Activated CD4-positive, alpha-beta T cell treated with anti-CD3 and anti-CD28 coated beads, Interleukin-2, amount 50 U/mL, for 48 hours (primary cell): ENCODE measurements at regions not wholly inside any gene's neighbourhood (a gene's known extent, or its start where the extent isn't known, plus 50 kb on each side); places are given as distances from the start of the nearest gene placed in this dataset.
A peak's percentile ranks its signal among the peaks of the same experiment; 100 is the strongest.
"Not testable (repeated sequence)": the region's sequence is repeated elsewhere in the genome, so short reads cannot be mapped to it uniquely, and the experiment has no call there.

Source experiments
- DNase-seq, 2 experiments: peaks; one replicate each; pipeline ENCODE4 v3.0.0-alpha.2; 2020

- no peak for DNase-seq
These were observed 66.0 kb downstream of the KBTBD8 start for GRCh38 chr3:67064105-67064504.

- DNase-seq, result no peak
These were observed 69.1 kb downstream of the KBTBD8 start for GRCh38 chr3:67067251-67067650.

GRCh38 chr3:67072640-67073039 lies 74.5 kb downstream of the KBTBD8 start:
- DNase-seq, result not testable (repeated sequence)

- DNase-seq, result no peak
These were observed 75.7 kb downstream of the KBTBD8 start for GRCh38 chr3:67073812-67074211.

GRCh38 chr3:67075295-67075694 lies 77.2 kb downstream of the KBTBD8 start:
- no peak for DNase-seq

GRCh38 chr3:67076607-67077006 lies 78.5 kb downstream of the KBTBD8 start:
- no peak for DNase-seq

- no peak for DNase-seq
These were observed 79.5 kb downstream of the KBTBD8 start for GRCh38 chr3:67077656-67078055.

- DNase-seq, result no peak
These were observed 84.5 kb downstream of the KBTBD8 start for GRCh38 chr3:67082533-67083024.

- peak; percentile 28 to 44 for DNase-seq
These were observed 85.2 kb downstream of the KBTBD8 start for GRCh38 chr3:67083277-67083676.

GRCh38 chr3:67087788-67088187 lies 89.7 kb downstream of the KBTBD8 start:
- no peak for DNase-seq

GRCh38 chr3:67090474-67090873 lies 92.4 kb downstream of the KBTBD8 start:
- DNase-seq, result no peak

- DNase-seq, result no peak
These were observed 95.2 kb downstream of the KBTBD8 start for GRCh38 chr3:67093305-67093704.

GRCh38 chr3:67094167-67094566 lies 96.1 kb downstream of the KBTBD8 start:
- DNase-seq, result no peak

GRCh38 chr3:67094774-67095173 lies 96.7 kb downstream of the KBTBD8 start:
- DNase-seq, result no peak

- no peak for DNase-seq
These were observed 106.3 kb downstream of the KBTBD8 start for GRCh38 chr3:67104388-67104787.

- no peak for DNase-seq
These were observed 108.8 kb downstream of the KBTBD8 start for GRCh38 chr3:67106874-67107273.

GRCh38 chr3:67109651-67110204 lies 111.6 kb downstream of the KBTBD8 start:
- DNase-seq, result no peak

- peak; percentile 85 to 90 for DNase-seq
These were observed 115.8 kb downstream of the KBTBD8 start for GRCh38 chr3:67113802-67114407.

GRCh38 chr3:67118122-67118521 lies 120.0 kb downstream of the KBTBD8 start:
- DNase-seq, result no peak

- no peak for DNase-seq
These were observed 120.5 kb downstream of the KBTBD8 start for GRCh38 chr3:67118635-67119034.

GRCh38 chr3:67123914-67124313 lies 125.8 kb downstream of the KBTBD8 start:
- DNase-seq, result no peak

- no peak for DNase-seq
These were observed 129.1 kb downstream of the KBTBD8 start for GRCh38 chr3:67127254-67127653.

- DNase-seq, result no peak
These were observed 144.3 kb downstream of the KBTBD8 start for GRCh38 chr3:67142432-67142831.

- no peak for DNase-seq
These were observed 147.6 kb downstream of the KBTBD8 start for GRCh38 chr3:67145738-67146137.

- no peak for DNase-seq
These were observed 156.3 kb downstream of the KBTBD8 start for GRCh38 chr3:67154429-67154828.
